ENCODE measurements at regions not wholly inside any gene's neighbourhood (a gene's known extent, or its start where the extent isn't known, plus 50 kb on each side); places are given as distances from the start of the nearest gene placed in this dataset.
A peak's percentile ranks its signal among the peaks of the same experiment; 100 is the strongest.
"Not testable (repeated sequence)": the region's sequence is repeated elsewhere in the genome, so short reads cannot be mapped to it uniquely, and the experiment has no call there.

DNA sequence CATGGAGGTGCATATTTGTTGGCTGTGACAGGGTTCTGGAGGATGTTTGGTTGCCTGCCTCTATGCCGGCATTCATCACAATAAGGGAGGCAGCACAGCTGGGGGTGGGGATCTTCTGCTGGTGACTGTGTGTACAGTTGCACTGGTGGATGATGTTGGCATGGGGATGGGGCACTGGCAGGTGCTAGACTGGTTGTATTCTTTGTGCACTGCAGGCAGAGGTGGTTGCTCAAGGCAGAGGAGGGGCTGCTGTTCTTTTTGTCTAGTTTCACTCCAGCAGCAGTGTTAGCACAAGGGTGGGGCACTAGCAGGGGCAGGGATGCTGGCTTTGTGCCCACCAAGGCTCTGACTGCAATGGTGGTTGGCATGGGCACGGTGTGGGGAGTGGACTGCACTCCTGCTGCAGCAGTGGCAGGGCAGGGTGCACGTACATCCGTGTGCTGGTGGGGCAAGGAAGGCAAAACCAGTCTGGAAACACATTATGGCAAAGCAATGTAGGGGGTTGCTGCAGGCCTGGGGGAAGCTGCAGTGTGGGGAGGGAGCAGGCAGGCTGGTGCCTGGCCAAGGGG lies 69.3 kb downstream of the ISOC1 start:
- DNase-seq (ENCODE audit: low read depth in 2 of 2): no peak

DNA sequence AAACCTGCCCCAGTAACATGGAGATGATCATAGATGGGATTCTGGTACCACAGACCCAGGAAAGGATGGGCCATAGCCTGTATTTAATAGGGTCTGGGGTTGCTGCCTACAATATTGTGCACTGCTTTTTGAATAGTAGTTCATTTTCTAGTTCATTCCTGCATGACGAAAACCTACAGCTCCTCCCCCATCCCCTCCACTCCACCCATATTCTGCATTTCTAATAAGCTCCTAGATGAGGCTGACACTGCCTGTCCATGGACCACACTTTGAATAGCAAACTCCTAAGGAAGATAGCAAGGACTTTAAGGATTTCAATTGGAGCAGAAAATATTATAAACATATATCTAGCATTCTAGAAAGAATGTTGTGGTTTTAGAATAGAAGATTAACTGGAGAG lies 75.5 kb downstream of the ISOC1 start:
- DNase-seq (ENCODE audit: low read depth in 2 of 2): no peak

DNA sequence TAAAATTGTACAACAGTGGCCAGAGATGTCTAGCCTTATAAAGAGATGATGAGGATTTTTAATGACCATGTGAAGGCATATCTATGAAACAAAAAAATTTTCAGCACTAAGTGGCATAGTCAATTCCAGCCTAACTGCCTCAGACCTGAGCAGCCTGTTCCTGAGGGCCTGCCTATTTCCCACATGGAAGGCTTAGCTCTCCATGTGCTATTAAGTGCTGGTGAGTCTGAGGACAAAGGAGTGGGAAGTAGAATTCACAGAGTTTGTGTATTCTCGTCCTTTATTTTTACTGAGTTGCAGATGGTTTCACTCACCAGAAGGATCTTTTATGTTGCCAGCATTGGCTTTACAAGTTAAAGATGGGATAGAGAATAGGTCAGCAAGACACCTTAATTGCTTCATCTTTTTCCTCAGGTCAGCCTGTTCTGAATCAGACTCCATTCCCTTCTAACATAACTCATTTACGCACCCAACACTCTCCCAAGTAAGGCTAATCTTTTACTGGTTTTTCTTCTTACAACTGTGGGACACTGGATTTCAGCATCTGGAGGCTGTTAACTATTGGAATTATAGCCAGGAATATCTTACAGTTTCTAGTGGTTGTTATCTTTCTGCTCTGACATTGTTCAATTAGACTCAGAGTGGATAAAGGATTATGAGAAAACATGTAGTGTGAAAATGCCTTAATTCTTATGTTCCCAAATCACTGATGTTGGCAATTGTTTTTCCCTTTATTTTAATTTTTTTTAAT lies 76.8 kb downstream of the ISOC1 start:
- DNase-seq (ENCODE audit: low read depth in 2 of 2): no peak

DNA sequence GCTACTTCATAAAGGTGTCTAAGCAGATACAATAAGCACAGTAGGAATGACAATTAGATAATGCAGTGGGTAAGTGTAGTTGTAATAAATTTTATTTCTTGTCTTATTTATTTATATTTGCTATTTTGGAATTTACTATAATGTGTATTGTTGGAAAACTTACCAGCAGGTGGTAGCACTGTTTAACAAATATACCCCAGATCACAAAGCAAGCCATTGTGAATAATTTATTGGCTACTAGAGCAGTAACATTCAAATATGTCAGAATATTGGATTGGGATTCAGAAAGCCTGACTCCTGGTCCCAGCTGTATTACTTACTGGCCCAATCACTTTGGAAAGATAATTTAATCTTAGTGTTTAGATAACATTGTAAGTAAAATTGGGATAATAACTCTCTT lies 78.0 kb downstream of the ISOC1 start:
- DNase-seq (ENCODE audit: low read depth in 2 of 2): peak; percentile 4 to 5

DNA sequence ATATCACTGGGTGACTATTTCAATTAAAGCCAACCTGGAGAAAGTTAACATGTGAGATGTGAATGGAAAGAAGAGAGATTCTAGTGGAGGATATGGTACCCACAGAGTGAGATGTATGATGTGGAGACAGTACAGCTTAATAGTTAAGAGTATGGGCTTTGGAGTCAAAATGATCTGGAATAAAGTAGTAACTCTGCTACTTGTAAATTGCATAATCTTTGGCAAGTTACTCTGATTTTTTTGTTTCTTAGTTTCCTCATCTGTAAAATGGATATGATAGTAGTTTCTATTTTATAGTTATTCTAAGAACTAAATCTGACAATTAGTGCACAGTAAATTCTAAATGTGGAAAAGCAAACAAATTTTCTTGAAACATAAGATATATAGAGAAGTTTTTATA lies 79.2 kb downstream of the ISOC1 start:
- no peak for DNase-seq (ENCODE audit: low read depth in 2 of 2)

DNA sequence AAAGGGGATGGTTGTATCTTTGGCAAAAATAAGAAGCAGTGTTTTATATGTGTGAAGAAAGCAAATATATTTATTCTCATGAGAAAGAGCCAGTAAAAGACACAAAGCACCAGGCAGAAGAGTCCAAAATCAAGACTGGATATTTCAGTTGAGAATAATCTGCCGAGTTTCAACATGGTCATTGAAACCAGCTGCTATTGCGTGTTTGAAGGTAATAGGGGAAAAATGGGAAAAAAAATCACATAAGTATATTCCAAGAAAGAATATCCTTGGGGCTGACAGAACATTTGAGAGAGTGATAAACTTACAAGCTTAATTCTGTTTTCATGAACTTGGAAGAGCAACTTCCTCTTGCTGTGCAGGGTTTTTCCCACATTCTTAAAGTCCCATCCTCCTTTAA lies 79.9 kb downstream of the ISOC1 start:
- no peak for DNase-seq (ENCODE audit: low read depth in 2 of 2)

DNA sequence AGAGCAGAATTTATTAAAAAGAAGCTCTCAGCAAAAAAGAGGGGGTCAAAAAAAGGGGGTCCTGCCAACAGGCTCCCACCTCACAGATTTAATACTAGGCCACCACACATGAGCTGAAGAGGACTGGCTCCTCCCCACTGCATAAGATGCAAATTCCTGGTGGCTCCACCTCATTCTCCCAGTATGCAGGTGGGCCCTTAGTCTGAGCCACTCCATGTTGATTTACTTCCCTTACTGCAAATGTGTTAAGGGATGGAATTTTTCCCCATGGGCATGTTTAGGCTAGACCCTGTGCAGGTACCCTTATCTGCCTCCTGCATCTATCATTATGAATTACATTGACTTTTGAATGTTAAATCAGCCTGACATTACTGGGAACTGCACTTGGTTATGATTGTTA lies 82.9 kb downstream of the ISOC1 start:
- DNase-seq (ENCODE audit: low read depth in 2 of 2): no peak

DNA sequence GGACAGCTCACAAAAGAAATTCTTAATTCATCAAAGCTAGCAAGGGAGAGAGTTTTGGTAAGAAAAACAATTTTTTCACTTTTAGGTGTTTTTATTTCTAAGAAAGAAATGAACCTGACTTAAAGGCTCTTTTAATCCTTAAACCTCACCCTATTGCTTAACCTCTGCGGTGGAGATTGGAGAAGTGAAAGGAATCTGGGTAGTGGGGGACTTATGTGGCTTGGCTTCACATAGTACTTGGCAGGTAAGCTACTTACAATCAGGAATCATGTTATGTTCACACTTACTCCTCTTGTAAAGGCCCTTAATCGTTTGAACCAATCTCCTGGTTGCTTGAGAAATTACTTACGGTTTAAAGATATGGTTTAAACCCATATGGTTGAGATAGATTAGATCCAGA lies 104.8 kb downstream of the ISOC1 start:
- no peak for DNase-seq (ENCODE audit: low read depth in 2 of 2)

DNA sequence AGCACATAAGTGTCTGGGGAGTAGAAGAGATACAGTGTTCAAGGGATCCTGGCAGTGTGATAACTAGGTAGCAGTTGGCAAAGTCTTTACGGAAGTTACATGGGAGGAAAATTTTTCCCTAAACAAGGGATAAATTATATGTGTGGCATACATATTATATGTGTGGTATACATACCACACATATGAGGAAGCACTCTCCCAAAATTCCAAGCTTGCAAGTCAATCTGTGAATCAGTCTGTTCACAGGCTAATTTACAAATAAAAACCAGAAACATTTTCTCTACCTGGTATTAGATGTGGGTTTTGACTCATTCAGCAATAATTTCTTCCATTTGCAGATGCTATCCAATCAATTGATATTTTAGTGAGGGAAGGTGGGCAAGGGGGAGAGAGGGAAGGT lies 110.0 kb downstream of the ISOC1 start:
- peak; percentile 4 to 12 for DNase-seq (ENCODE audit: low read depth in 2 of 2)

DNA sequence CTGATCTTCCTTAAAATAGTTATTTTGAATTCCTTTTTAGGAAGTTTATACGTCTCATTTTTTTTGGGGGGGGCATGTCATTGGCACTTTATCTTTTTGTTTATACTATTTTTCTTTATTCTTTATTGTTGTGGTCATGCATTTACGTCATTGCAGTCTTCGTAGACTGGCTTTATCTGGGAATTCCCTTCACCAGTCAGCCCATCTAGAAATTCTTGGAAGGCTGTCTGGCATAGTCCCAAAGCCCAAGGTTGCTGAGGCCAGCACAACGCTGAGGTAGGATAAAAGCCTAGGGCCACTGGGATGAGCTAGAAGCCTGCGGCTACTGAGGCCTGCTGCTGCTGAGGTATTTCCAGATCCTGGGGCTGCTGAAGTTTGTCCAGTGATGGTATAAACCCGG lies 121.5 kb downstream of the ISOC1 start:
- no peak for DNase-seq (ENCODE audit: low read depth in 2 of 2)

DNA sequence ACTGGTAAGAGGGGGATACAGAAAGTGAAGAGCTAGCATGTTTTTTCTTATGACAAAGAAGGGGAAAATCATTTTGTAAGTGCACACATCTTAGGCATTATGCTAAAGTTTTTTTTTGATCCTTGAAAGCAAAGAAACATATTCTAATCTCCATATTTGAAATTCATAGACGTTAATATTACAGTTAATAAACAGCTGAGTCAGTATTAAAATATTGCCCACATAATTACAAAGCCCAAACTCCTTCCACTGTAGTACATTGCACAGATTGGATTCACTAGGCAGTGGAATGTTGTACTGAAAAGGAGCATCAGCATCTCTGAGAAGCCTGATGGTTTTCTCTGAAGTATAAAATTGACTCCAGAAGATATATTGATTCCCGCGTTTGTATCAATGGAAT lies 122.6 kb downstream of the ISOC1 start:
- DNase-seq (ENCODE audit: low read depth in 2 of 2): no peak

DNA sequence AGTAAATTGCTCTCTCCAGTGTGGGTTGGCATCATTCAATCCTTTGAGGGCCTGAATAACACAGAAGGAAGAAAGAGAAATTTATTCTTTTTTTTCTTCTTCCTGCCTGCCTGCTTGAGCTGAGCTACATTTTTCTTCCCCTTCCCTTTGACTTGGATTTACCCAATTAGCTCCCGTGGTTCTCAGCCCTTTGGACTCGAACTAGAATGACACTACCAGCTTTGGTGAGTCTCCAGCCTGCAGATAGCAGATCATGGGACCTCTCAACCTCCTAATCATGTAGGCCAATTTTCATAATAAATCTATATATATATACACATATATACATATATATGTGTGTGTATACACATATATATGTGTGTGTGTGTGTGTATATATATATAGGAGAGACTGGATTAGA lies 128.6 kb downstream of the ISOC1 start:
- no peak for DNase-seq (ENCODE audit: low read depth in 2 of 2)

DNA sequence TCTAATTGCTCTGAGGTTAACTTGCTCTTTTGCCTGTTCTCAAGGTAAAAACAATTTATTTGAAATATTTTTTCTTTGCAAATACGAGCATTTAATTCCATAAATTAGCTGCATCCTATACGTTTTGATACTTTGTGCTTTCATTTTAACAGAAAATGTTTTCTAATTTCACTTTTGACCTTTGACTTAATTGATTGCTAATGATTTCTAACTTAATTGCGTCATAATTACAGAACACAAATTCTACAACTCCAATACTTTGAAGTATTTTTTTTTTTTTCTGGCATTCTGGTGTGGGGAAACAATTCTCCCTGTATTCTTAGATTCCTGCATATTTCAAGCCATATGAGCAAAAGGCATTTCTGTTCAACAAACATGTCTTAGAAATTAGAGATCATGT lies 134.0 kb downstream of the ISOC1 start:
- DNase-seq (ENCODE audit: low read depth in 2 of 2): no peak

DNA sequence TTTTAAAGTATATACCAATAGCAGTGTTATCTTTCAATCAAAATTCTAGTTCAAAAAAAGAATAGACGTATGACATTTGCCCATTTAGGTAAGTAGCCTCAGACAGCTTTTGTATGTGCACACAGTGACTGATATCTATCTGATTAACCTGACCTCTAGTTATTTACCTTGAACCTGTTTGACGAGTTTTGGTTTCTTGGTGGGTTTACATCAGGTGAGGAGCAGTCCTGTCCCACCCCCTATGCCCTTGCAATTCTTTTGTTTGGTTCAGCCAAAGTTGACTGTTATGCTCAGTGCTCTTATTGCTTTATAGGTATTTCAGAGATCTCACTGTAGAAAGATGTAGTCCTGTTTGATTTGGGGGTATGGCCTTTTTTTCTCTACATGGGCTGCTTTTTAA lies 147.2 kb downstream of the ISOC1 start:
- no peak for DNase-seq (ENCODE audit: low read depth in 2 of 2)

DNA sequence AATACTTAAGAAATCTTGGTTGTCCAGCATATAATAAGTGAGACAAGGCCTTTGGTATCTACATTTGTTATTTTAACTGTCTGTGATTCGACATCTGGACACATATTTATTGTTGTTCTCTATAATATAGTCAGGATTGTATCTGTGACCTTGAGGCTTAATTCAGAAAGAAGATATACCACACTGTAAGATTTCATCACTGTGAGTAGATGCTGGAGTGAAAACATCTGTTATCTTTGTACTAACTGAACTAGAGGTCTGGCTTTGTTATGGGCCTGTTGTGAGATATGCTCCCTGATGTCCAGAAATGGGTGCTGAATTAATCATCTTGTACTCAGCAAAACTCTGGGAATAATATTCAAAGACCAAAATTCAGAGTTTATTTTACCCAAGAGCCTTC lies 148.5 kb downstream of the ISOC1 start:
- peak; percentile 37 to 44 for DNase-seq (ENCODE audit: low read depth in 2 of 2)

DNA sequence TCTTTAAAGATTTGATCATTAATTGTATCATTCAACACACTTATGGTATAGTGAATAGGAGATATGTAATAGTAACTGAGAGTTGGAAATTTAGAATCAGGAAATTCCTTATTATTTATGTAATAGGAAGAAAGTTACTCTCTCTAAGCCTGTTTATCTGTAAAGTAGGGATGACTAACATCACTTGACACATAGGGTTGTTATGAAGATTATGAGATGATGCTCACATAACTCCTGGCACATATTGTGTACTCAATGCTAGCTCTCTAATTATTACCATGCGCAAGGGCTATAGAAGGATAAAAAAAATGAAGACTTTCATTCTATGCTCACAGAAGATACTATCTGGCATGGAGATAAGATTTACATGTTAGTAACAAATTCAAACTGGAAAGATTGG lies 149.9 kb downstream of the ISOC1 start:
- peak; percentile 82 to 83 for DNase-seq (ENCODE audit: low read depth in 2 of 2)

DNA sequence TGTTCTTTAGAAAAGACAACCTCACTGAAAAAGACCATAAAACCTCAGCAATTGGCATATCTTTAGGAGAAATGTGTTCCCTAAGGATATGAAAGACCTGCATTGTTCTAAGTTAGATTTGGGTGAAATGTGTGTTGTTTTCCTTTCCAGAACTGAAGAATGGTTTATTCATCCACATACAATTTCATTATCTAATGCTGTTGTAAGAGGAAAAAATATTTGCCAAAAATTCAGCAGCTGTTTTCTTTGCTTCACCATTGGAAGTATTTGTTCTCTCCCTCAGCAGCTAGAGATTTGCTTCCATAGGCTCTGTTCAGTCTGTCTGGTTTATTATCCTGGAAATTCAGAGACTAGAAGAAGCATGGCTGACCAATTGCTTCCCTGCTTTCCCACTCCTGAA lies 150.9 kb downstream of the ISOC1 start:
- DNase-seq (ENCODE audit: low read depth in 2 of 2): no peak

DNA sequence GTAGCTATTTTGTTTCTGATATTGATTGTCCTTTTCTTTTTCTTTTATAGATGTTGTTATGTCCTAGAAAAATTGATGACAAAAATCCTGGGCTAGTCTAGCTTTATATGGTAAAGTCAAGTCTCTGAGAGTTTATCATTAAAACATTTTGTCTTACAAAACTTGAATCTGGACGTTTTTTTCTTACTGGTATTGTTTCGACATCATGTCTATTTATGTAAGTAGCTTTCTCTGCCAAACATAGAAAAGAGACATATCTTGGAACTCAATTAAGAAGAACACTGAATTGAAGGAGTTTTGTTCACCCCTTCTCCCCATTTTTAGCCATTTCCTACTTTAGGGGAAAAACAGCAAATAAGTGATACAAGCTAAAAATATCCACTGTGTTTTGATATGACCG lies 151.5 kb downstream of the ISOC1 start:
- DNase-seq (ENCODE audit: low read depth in 2 of 2): no peak

DNA sequence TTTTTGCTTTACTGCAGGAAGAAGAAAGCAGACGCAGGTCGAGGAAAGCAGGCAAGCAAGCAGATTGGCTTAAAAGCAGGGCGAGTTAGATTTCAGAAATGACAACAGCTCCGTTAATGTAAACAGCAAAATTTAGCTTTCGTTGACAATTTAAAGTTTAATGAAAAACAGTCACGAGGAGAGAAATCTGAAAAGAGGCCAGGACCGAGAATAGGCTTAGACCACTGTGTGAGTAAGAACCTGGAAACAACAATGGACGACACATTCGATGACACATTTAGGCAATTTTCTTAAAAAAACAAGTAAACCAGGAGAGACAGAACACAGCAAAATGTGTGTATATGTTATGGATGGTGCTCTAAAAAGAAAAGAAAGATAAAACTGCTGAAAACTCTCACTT lies 155.3 kb downstream of the ISOC1 start:
- no peak for DNase-seq (ENCODE audit: low read depth in 2 of 2)

DNA sequence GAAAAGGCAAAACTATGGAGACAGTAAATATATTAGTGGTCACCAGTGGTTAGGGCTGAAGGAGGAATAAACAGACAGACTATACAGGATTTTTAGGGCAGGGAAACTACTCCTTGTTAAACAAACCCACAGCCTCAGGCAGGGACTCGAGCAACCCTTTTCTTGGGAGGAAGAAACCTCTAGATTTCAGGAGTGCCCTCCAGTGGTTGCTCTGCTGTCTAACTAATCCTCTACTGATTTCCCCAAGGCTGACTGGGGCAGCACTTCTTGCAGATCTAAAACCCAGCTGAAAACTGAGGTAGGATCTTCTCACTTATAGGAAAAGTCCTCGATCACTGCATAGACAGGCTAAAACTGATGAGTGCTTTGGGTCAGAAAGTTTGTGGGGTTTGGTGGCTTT lies 176.8 kb downstream of the ISOC1 start:
- DNase-seq (ENCODE audit: low read depth in 2 of 2): peak; percentile 5 to 6

DNA sequence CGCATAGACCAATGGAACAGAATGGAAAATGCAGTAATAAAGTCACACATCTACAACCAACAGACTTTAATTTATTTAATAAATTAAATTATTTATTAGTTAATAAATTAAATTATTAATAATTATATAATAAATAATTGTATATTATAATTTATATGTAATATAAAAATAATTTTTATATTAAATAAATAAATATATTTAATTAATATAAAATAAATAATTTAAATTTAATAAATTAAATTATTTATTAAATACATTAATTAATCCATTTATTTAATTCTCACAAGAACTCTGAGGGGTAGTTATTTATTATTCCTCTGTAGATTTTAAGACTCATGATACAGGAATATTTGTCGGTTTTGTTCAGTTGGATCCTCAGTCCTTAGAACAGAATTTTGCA lies 176.1 kb upstream of the ADAMTS19 start:
- no peak for DNase-seq (ENCODE audit: low read depth in 2 of 2)

DNA sequence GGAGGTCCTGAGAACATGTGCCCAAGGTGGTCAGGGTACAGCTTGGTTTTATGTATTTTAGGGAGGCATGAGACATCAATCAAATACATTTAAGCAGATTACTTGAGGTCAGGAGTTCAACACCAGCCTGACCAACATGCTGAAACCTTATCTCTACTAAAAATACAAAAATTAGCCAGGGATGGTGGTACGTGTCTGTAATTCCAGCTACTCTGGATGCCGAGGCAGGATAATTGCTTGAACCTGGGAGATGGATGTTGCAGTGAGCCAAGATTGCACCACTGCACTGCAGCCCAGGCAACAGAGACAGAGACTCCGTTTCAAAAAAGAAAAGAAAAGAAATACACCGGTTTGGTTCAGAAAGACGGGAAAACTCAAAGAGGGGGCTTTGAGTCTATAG lies 165.9 kb upstream of the ADAMTS19 start:
- DNase-seq (ENCODE audit: low read depth in 2 of 2): not testable (repeated sequence)

DNA sequence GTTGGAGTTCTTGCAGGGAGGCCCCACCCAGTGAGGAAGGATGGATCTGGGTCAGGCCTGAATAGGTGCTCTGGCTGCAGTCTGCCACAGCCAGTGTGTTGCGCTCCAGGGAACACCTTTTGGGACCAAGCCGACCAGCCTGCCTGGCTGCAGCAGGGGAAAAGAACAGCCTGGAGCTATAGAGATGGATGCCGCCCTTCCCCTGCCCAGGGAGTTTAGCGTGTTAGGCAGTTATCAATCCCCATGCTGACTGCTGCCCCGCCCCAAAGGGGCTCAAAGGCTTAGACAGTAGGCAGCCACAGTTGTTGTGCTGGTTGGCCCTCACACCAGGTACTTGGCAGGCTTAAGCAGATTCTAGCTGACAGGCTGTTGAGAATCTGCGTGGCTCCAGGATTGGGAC lies 153.4 kb upstream of the ADAMTS19 start:
- no peak for DNase-seq (ENCODE audit: low read depth in 2 of 2)

DNA sequence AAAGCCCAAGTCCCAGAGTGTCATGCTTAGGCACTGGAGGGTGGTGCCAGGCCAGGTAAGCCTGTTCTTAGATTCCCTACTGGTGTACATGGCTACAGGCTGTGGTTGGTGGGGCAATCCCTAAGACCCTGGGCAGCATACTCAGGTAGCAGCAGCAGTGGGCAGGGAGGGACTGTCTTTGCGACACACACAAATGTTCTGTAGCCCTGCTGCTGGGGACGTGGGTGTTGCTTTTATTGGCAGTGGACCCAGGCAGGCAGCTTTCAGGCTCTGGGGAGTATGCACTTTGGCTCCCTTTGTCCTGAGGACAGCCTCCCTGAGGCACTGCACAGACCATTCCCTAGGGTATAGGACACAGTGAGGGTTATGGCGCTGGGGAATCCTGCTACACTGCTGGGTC lies 137.1 kb upstream of the ADAMTS19 start:
- no peak for DNase-seq (ENCODE audit: low read depth in 2 of 2)

All from fibroblast of skin of left quadriceps (primary cell).